Prostate gland (tissue), 2 donors: ENCODE measurements at regions not wholly inside any gene's neighbourhood (a gene's known extent, or its start where the extent isn't known, plus 50 kb on each side); places are given as distances from the start of the nearest gene placed in this dataset.

Source experiments
- POLR2AphosphoS5 ChIP-seq: sonication (generic); formaldehyde crosslinking; IDR thresholded peaks from one replicate; pipeline ENCODE4 v1.6.1; 2017; ENCODE audit warnings: antibody characterized with exemption
- TF ChIP-seq, protein P1 (sequence below), 4 experiments: fragments of 200-600 bp in 2 of 4; fragments of 450-650 bp in 2 of 4; sonication (generic) in 2 of 4; IDR thresholded peaks; 1 replicate in 3 of 4; 2 replicates in 1 of 4; pipeline ENCODE4 v1.5.1; 2016 to 2019; ENCODE audit warnings: antibody characterized with exemption in 4 of 4, mild to moderate bottlenecking in 2 of 4, moderate library complexity in 2 of 4

DNA sequence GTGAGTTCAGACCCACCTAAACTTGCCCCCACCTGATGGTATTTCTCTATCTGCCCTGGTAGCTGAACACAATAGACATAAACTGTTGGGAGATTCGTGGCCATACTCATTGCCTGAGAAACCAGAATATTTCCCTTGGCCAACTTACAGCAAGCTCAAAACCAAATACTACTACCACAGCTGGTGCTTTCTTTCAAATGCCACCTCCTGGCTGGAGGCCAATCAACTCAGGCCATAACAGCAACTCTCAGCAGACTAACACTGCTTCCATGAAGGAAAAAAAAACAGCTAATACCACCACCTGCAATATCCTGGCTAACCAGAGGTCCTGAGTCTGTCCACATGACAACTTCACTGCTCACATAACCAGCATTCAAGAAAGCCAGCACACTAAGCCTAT is 373.1 kb downstream of the CMPK2 start:
- no peak for TF ChIP-seq POLR2AphosphoS5
- TF ChIP-seq, protein P1, sequence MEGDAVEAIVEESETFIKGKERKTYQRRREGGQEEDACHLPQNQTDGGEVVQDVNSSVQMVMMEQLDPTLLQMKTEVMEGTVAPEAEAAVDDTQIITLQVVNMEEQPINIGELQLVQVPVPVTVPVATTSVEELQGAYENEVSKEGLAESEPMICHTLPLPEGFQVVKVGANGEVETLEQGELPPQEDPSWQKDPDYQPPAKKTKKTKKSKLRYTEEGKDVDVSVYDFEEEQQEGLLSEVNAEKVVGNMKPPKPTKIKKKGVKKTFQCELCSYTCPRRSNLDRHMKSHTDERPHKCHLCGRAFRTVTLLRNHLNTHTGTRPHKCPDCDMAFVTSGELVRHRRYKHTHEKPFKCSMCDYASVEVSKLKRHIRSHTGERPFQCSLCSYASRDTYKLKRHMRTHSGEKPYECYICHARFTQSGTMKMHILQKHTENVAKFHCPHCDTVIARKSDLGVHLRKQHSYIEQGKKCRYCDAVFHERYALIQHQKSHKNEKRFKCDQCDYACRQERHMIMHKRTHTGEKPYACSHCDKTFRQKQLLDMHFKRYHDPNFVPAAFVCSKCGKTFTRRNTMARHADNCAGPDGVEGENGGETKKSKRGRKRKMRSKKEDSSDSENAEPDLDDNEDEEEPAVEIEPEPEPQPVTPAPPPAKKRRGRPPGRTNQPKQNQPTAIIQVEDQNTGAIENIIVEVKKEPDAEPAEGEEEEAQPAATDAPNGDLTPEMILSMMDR (IDR thresholded peaks at IDR 0.05) = no peak
